SJCRH30 (cell line): ENCODE measurements at regions not wholly inside any gene's neighbourhood (a gene's known extent, or its start where the extent isn't known, plus 50 kb on each side); places are given as distances from the start of the nearest gene placed in this dataset.
"Not testable (repeated sequence)": the region's sequence is repeated elsewhere in the genome, so short reads cannot be mapped to it uniquely, and the experiment has no call there.

ENCODE experiments used
- DNase-seq, 2 experiments: peaks; one replicate each; pipeline ENCODE4 v3.0.0-alpha.2; 2015 to 2020
- H3K27ac ChIP-seq: fragments of 250-450 bp; sonication (Bioruptor Pico); 2 replicates; pipeline ENCODE4 v1.5.1; 2020; ENCODE audit warnings: mild to moderate bottlenecking, moderate library complexity
- H3K27me3 ChIP-seq: fragments of 250-450 bp; sonication (Bioruptor Pico); 2 replicates; pipeline ENCODE4 v1.5.1; 2020; ENCODE audit warnings: mild to moderate bottlenecking, moderate library complexity
- H3K36me3 ChIP-seq: fragments of 250-450 bp; sonication (Bioruptor Pico); 2 replicates; pipeline ENCODE4 v1.5.1; 2020; ENCODE audit warnings: mild to moderate bottlenecking, moderate library complexity
- H3K4me1 ChIP-seq: fragments of 250-450 bp; sonication (Bioruptor Pico); 2 replicates; pipeline ENCODE4 v1.5.1; 2020; ENCODE audit warnings: mild to moderate bottlenecking, moderate library complexity
- H3K4me3 ChIP-seq: fragments of 250-450 bp; sonication (Bioruptor Pico); 2 replicates; pipeline ENCODE4 v1.5.1; 2020; ENCODE audit warnings: mild to moderate bottlenecking, moderate library complexity
- H3K9me3 ChIP-seq: fragments of 250-450 bp; sonication (Bioruptor Pico); replicated peaks from 2 replicates; pipeline ENCODE4 v1.5.1; 2020; ENCODE audit warnings: mild to moderate bottlenecking, moderate library complexity

DNA sequence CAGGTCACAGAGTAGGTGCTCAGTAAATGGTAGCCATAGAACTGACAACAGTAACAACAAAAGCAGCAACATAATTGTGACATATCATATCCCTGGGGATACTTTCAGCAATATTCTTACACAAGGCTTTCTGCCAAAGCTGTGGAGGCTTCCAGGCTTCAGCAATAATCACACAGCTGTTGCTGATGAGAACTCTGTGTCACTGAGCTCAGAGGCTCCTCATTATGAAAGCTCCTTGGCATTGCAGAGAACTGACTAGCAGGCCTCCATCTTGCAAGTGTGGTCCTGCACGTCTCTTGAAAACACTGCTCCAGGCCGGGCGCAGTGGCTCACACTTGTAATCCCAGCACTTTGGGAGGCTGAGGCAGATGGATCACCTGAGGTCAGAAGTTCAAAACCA is 97.3 kb upstream of the BTG1 start:
- no peak overlapping the region for H3K4me3 ChIP-seq
- H3K9me3 ChIP-seq, result no peaks in the 10 kb centered on the region
- no peak overlapping the region for H3K27ac ChIP-seq
- H3K4me1 ChIP-seq, result no peaks in the 10 kb centered on the region
- no peaks in the 10 kb centered on the region for H3K36me3 ChIP-seq
- H3K27me3 ChIP-seq, result no peaks in the 10 kb centered on the region
- DNase-seq, result peak in 1 of 2 experiments; percentile 15

DNA sequence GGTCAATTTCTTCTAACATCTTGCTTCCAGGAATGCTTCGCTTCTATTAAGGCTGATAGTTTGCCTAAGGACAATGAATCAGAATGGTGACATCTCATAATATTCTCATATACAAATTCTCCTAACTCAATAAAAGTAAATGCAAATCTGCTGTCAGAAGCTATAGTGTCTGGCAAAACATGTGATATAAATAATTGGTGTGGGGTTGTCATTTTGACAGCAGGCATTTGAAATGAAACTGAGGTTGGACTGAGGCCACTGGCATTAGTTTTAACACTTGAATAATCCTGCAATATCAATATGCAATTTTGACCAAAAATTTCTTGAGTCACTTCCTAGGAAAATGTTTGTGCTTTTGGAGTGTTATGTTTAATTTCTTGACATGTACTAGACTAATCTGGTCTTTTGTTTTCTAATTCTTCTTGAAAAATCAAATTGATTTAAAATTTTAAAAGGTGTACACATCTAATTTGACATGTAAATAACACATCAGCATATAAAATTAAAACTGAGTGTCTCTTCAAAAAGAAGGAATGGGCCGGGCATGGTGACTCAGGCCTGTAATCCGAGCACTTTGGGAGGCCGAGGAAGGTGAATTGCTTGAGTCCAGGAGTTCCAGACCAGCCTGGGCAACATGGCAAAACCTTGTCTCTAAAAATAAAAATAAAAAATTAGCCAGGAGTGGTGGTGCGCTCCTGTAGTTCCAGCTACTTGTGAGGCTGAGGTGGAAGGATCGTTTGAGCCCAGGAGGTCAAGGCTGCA is 92.3 kb upstream of the BTG1 start:
- Histone ChIP-seq H3K9me3 (no peaks in the 10 kb centered on the region), H3K36me3 (no peaks in the 10 kb centered on the region), H3K27ac (no peak overlapping the region), H3K27me3 (no peaks in the 10 kb centered on the region), H3K4me1 (no peaks in the 10 kb centered on the region), H3K4me3 (no peak overlapping the region)
- no peak for DNase-seq

- Histone ChIP-seq H3K9me3 (no peaks in the 10 kb centered on the region), H3K27ac (no peak overlapping the region)
- no peak for DNase-seq
Measured at GRCh38 chr12:92237262-92237661, 91.6 kb upstream of the BTG1 start.

GRCh38 chr12:92235703-92236472 is 90.2 kb upstream of the BTG1 start:
- no peak overlapping the region for H3K4me3 ChIP-seq
- no peaks in the 10 kb centered on the region for H3K27me3 ChIP-seq
- no peaks in the 10 kb centered on the region for H3K36me3 ChIP-seq
- H3K4me1 ChIP-seq, result no peaks in the 10 kb centered on the region
- H3K9me3 ChIP-seq, result no peaks in the 10 kb centered on the region
- DNase-seq, result no peak
- H3K27ac ChIP-seq, result no peak overlapping the region

More at GRCh38 chr12:92237262-92237661, 91.6 kb upstream of the BTG1 start:
- Histone ChIP-seq H3K27me3 (no peaks in the 10 kb centered on the region), H3K36me3 (no peaks in the 10 kb centered on the region), H3K4me1 (no peaks in the 10 kb centered on the region), H3K4me3 (no peak overlapping the region)

- H3K27me3 ChIP-seq, result no peaks in the 10 kb centered on the region
- no peak for DNase-seq
- H3K27ac ChIP-seq, result no peak overlapping the region
- no peaks in the 10 kb centered on the region for H3K9me3 ChIP-seq
- H3K4me1 ChIP-seq, result no peaks in the 10 kb centered on the region
- H3K4me3 ChIP-seq, result no peak overlapping the region
- H3K36me3 ChIP-seq, result no peaks in the 10 kb centered on the region
Measured at GRCh38 chr12:92234533-92234932, 88.9 kb upstream of the BTG1 start.

DNA sequence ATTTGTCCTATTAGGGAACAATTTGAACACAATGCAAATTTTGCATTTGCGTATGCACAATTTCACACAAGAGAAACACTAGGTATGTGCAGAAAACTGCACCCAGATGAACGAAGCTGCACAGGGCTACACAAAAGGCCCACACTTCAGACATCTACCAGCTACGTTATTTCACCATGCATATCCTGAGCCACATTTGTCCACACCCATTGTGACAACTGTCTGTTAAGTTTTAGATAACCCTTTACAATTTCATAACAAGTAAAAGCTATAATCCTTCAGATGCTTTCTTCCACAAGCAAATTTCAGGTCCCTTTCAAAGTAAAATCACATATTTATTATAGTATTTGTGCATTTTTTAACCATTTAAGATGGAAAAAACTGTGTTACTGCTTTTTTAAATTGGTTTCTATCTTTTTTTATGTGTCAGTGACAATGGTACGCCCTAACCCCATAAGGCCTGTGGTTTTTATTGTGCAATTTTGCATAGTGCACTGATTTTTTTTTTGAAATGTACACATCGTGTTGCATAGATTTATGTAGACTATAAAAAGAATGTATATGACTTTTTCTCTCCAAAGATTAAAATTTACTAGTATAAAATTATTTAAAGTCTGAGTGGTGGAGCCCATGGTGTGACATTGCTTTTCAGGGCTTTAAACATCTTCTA is 87.8 kb upstream of the BTG1 start:
- Histone ChIP-seq H3K4me3 (no peak overlapping the region), H3K27ac (no peak overlapping the region), H3K9me3 (no peaks in the 10 kb centered on the region), H3K36me3 (no peaks in the 10 kb centered on the region), H3K27me3 (no peaks in the 10 kb centered on the region), H3K4me1 (no peaks in the 10 kb centered on the region)
- DNase-seq, result no peak

GRCh38 chr12:92232371-92232932 is 86.8 kb upstream of the BTG1 start:
- H3K36me3 ChIP-seq, H3K9me3 ChIP-seq, H3K27me3 ChIP-seq, DNase-seq, H3K27ac ChIP-seq, H3K4me1 ChIP-seq, H3K4me3 ChIP-seq: not testable (repeated sequence)

- not testable (repeated sequence) for DNase-seq, H3K27ac ChIP-seq, H3K27me3 ChIP-seq
Measured at GRCh38 chr12:92231945-92232344, 86.3 kb upstream of the BTG1 start.

DNA sequence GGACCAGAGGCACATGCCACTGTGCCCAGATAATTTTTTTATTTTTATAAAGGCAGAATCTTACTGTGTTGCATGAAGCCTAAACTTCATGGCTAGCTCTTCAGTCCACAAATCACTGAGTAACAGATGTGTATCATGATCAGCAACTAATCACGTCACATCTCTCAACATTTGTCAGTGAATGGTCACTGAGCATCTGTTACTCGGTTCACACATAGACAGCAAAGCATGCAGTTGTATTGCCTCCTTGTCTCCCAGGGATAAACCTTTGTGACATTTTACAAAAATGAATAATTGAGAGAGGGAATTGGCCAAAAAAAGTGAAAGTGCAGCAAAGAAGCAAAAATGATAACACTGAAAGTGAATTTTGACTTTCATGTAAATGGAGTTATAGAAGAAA is 85.9 kb upstream of the BTG1 start:
- not testable (repeated sequence) for H3K27ac ChIP-seq, H3K4me3 ChIP-seq, H3K27me3 ChIP-seq, H3K9me3 ChIP-seq, H3K36me3 ChIP-seq, DNase-seq, H3K4me1 ChIP-seq

More at GRCh38 chr12:92231945-92232344, 86.3 kb upstream of the BTG1 start:
- H3K9me3 ChIP-seq, H3K4me1 ChIP-seq, H3K36me3 ChIP-seq, H3K4me3 ChIP-seq: not testable (repeated sequence)

DNA sequence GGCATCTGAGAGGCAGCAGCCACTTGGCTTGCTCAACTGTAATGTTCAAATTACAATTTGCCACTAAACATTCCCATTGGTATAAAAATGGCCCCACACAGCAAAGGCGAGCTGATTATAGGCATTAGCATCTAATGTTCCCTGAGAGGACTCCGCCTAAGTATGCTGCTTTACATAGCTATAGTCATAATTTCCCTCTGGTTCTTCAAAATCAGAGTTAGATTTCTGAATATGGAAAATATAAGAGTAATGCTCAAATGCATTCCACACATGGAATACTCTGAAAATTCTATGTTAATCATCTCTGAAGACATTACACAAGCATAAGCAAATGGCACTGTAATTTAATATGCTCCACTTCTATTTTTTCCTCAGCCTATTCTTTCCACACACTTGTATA is 83.7 kb upstream of the BTG1 start:
- Histone ChIP-seq H3K27ac (no peak overlapping the region), H3K4me1 (no peaks in the 10 kb centered on the region), H3K9me3 (no peaks in the 10 kb centered on the region), H3K4me3 (no peak overlapping the region), H3K27me3 (no peaks in the 10 kb centered on the region), H3K36me3 (no peaks in the 10 kb centered on the region)
- no peak for DNase-seq

GRCh38 chr12:92226961-92227360 is 81.3 kb upstream of the BTG1 start:
- no peak for DNase-seq
- Histone ChIP-seq H3K36me3 (no peaks in the 10 kb centered on the region), H3K4me3 (no peak overlapping the region), H3K27ac (no peak overlapping the region), H3K27me3 (no peaks in the 10 kb centered on the region), H3K4me1 (no peaks in the 10 kb centered on the region), H3K9me3 (no peaks in the 10 kb centered on the region)

DNA sequence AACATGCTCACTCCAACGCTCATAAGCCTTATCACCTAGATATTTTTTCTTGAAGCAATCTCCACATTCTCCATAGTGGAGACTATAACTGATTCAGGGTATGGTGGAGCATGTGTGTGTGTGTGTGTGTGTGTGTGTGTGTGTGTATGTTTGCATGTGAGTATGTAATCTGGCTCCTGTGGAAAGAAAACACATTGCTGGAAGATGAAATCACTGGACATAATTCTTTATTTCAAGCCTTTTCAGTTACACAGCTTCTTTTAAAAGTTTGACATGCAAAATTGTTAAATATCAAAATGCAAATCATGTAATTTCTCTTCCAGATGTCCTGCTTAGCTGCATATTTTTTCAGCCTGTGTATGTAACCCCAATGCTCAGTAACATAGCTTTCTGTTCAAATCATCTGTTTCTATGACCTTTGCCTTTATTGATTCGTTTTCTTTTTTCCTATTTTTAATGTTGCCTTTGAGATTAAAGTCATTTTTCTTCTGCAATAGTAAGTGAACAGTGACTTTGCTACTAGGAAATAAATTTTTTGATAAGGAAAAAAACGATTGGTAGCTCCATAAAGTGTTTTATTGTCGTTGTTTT is 80.5 kb upstream of the BTG1 start:
- no peaks in the 10 kb centered on the region for H3K4me1 ChIP-seq
- DNase-seq, result no peak
- no peaks in the 10 kb centered on the region for H3K36me3 ChIP-seq
- no peak overlapping the region for H3K27ac ChIP-seq
- H3K4me3 ChIP-seq, result no peak overlapping the region
- H3K27me3 ChIP-seq, result no peaks in the 10 kb centered on the region
- no peaks in the 10 kb centered on the region for H3K9me3 ChIP-seq

DNA sequence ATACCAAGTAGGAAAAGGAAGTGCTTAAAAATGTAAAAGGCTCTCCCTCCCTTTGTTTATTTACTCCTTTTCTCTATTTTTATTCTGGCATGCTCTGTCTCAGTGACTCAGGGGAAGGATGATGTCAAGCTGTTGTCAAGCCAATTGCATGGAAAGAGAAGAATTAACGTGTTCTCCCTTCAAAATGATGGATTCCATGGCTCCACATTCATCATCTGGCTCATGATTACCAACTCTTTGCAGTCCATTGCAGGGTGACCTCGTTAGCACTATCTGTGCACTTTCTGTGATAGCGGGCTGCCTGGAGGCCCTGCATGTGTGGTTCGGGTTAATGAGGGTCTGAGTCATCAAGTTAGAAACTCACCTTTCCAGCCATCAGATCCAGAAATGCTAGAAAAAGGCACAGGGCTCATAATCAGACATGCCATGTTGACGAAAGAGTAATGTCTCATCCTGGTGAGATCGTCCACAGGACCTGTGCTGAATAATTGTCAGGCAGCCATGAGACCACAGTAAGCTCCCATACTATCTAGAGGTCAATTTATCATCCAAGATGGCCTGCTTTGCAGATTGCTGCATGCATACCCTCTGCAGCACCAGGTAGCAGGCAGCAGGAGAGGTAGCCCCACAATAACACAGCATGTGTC is 79.2 kb upstream of the BTG1 start:
- H3K27me3 ChIP-seq, result no peaks in the 10 kb centered on the region
- no peak overlapping the region for H3K27ac ChIP-seq
- DNase-seq, result no peak
- no peaks in the 10 kb centered on the region for H3K36me3 ChIP-seq
- no peaks in the 10 kb centered on the region for H3K9me3 ChIP-seq
- no peaks in the 10 kb centered on the region for H3K4me1 ChIP-seq
- no peak overlapping the region for H3K4me3 ChIP-seq

- H3K27ac ChIP-seq, result no peak overlapping the region
- H3K36me3 ChIP-seq, result no peaks in the 10 kb centered on the region
- H3K27me3 ChIP-seq, result no peaks in the 10 kb centered on the region
- H3K9me3 ChIP-seq, result no peaks in the 10 kb centered on the region
- H3K4me1 ChIP-seq, result no peaks in the 10 kb centered on the region
- no peak for DNase-seq
- H3K4me3 ChIP-seq, result no peak overlapping the region
Measured at GRCh38 chr12:92223481-92223880, 77.8 kb upstream of the BTG1 start.
